GM12875 (cell line): ENCODE measurements at regions not wholly inside any gene's neighbourhood (a gene's known extent, or its start where the extent isn't known, plus 50 kb on each side); places are given as distances from the start of the nearest gene placed in this dataset.
"Not testable (repeated sequence)": the region's sequence is repeated elsewhere in the genome, so short reads cannot be mapped to it uniquely, and the experiment has no call there.

ENCODE experiments used
- H3K4me3 ChIP-seq: one replicate; pipeline ENCODE4 v1.5.1; 2011; ENCODE audit warnings: low read depth, low read length, control low read depth
- CTCF ChIP-seq: IDR thresholded peaks from 2 replicates; pipeline ENCODE4 v1.5.1; 2011; ENCODE audit warnings: low read depth, mild to moderate bottlenecking, control low read depth, inconsistent platforms, low read length, moderate library complexity, borderline replicate concordance; ENCODE audit not compliant: insufficient read depth

GRCh38 chr2:221911321-221911720 lies 339.2 kb upstream of the EPHA4 start:
- H3K4me3 ChIP-seq = no peak overlapping the region
- TF ChIP-seq CTCF = no peak

DNA sequence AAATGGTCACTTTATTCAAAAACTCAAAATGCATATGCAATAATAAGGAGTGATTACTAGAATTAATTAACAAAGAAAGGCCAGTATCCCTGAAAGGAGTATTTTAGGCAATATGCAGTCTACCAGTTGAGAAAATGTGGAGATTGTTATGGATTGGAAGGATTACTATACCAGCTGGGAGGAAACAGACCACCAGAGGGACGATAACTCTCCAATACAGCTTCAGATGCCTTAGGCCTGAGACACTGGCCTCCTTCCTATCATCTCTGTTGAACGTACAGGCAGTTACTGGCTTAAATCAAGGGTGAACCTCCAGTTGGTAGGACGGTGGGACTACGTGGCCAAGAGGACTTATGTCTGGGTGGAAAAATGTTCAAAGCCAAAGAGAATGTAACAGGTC lies 336.4 kb upstream of the EPHA4 start:
- TF ChIP-seq CTCF = no peak
- no peak overlapping the region for H3K4me3 ChIP-seq

- TF ChIP-seq CTCF = no peak
- no peak overlapping the region for H3K4me3 ChIP-seq
These were observed 325.6 kb upstream of the EPHA4 start for GRCh38 chr2:221897718-221898117.

GRCh38 chr2:221896505-221897151 lies 324.5 kb upstream of the EPHA4 start:
- no peak for TF ChIP-seq CTCF
- no peak overlapping the region for H3K4me3 ChIP-seq

DNA sequence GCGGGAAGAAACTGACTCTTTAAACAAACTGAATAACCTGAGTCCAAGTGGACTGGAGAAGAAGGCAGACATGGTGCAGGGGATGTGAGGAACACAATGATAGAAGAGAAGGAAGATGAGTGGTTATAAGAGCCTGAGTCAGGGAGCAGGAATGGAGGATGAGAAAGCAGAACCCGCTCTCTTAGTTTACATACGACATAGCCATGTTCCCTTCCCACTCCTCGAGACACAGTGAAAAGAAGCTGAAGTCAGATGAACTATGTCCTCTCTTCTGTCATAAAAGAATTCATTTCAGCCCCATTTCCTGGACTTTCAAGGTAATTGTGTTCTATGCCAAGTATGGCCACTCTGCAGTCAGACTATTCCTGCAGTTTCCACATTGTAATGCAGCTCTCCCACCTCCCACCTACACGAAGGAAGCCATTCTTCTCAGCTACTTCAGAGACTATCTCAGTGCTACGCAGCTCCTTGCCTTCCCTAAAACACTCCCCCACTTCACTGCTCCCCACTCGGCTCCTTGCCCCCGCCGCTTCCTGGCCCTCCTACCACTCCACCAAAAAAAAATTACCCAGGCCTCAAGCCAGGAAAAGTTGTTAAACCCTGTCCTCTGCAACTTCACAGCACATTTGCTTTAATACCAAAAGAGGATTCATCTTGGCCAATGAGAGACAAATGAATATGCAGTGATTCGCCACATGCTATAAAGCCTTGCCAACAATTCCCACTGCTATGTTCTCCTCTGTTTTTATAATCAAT lies 323.4 kb upstream of the EPHA4 start:
- no peak overlapping the region for H3K4me3 ChIP-seq
- TF ChIP-seq CTCF = no peak

- TF ChIP-seq CTCF = no peak
- H3K4me3 ChIP-seq = no peak overlapping the region
These were observed 321.4 kb upstream of the EPHA4 start for GRCh38 chr2:221893501-221893900.

DNA sequence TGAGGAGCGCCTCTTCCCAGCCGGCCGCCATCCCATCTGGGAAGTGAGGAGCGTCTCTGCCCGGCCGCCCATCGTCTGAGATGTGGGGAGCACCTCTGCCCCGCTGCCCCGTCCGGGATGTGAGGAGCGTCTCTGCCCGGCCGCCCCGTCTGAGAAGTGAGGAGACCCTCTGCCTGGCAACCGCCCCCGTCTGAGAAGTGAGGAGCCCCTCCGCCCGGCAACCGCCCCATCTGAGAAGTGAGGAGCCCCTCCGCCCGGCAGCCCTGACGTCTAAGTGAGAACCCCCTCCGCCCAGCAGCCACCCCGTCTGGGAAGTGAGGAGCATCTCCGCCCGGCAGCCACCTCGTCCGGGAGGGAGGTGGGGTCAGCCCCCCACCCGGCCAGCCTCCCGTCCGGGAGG lies 319.9 kb upstream of the EPHA4 start:
- not testable (repeated sequence) for H3K4me3 ChIP-seq

- no peak for TF ChIP-seq CTCF
- H3K4me3 ChIP-seq = no peak overlapping the region
These were observed 311.9 kb upstream of the EPHA4 start for GRCh38 chr2:221883976-221884375.
